Type B pancreatic cell (in vitro differentiated cells): ENCODE measurements at regions not wholly inside any gene's neighbourhood (a gene's known extent, or its start where the extent isn't known, plus 50 kb on each side); places are given as distances from the start of the nearest gene placed in this dataset.

Experiments used
- DNase-seq: peaks from one replicate; pipeline ENCODE4 v3.0.0; 2021; ENCODE audit warnings: mixed read lengths; ENCODE audit not compliant: unreplicated experiment; ENCODE audit errors: extremely low spot score
- H3K27ac Mint-ChIP-seq: 2 replicates; pipeline ENCODE4 v1.8.0; 2021; ENCODE audit warnings: mild to moderate bottlenecking, mixed read lengths
- H3K27me3 Mint-ChIP-seq: 2 replicates; pipeline ENCODE4 v1.8.0; 2021; ENCODE audit warnings: mixed read lengths
- H3K36me3 Mint-ChIP-seq: 2 replicates; pipeline ENCODE4 v1.8.0; 2021; ENCODE audit warnings: mixed read lengths
- H3K4me1 Mint-ChIP-seq: one replicate; pipeline ENCODE4 v1.8.0; 2021; ENCODE audit warnings: mixed read lengths; ENCODE audit not compliant: unreplicated experiment
- H3K4me3 Mint-ChIP-seq: 2 replicates; pipeline ENCODE4 v1.8.0; 2021; ENCODE audit warnings: mild to moderate bottlenecking, mixed read lengths
- H3K9me3 Mint-ChIP-seq: 2 replicates; pipeline ENCODE4 v1.8.0; 2021; ENCODE audit warnings: mixed read lengths
- TF ChIP-seq, protein P1 (sequence below): fragments of 200-600 bp; sonication (generic); conservative IDR thresholded peaks from 2 replicates; pipeline ENCODE4 v1.5.0; 2021; ENCODE audit warnings: antibody characterized with exemption, mild to moderate bottlenecking

- H3K4me3 Mint-ChIP-seq, result no peak overlapping the region
- peaks cover 3% of the 10 kb centered on the region for H3K4me1 Mint-ChIP-seq
- no peak for DNase-seq
- peaks cover 9% of the 10 kb centered on the region for H3K9me3 Mint-ChIP-seq
- H3K27me3 Mint-ChIP-seq, result peaks cover 7% of the 10 kb centered on the region
- no peaks in the 10 kb centered on the region for H3K36me3 Mint-ChIP-seq
- TF ChIP-seq, protein P1, sequence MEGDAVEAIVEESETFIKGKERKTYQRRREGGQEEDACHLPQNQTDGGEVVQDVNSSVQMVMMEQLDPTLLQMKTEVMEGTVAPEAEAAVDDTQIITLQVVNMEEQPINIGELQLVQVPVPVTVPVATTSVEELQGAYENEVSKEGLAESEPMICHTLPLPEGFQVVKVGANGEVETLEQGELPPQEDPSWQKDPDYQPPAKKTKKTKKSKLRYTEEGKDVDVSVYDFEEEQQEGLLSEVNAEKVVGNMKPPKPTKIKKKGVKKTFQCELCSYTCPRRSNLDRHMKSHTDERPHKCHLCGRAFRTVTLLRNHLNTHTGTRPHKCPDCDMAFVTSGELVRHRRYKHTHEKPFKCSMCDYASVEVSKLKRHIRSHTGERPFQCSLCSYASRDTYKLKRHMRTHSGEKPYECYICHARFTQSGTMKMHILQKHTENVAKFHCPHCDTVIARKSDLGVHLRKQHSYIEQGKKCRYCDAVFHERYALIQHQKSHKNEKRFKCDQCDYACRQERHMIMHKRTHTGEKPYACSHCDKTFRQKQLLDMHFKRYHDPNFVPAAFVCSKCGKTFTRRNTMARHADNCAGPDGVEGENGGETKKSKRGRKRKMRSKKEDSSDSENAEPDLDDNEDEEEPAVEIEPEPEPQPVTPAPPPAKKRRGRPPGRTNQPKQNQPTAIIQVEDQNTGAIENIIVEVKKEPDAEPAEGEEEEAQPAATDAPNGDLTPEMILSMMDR, result no peak
- H3K27ac Mint-ChIP-seq, result no peak overlapping the region
Observed at GRCh38 chr18:7317804-7318231, 86.9 kb downstream of the LRRC30 start.

DNA sequence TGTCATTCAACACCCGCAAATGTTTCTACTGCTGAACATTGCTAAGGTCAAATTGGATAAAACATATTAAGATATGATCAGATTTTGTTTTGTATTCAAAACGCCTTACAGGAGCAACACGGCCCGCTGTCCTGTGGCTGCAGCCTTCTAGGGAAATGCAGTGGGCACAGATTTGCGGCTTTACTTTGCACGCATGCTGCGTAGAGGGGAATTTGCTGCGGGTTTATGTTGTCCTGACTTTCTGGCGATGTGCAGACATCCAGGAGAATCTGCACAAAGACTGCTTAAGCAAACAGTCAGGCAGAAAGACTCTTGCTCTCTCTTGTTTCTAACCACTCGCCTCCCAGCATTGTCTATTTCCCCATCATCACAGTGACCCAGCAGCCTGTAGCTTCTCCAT, 88.3 kb downstream of the LRRC30 start:
- no peaks in the 10 kb centered on the region for H3K9me3 Mint-ChIP-seq
- no peaks in the 10 kb centered on the region for H3K36me3 Mint-ChIP-seq
- peaks cover 13% of the 10 kb centered on the region for H3K4me1 Mint-ChIP-seq
- peaks cover 7% of the 10 kb centered on the region for H3K27me3 Mint-ChIP-seq
- no peak for DNase-seq
- TF ChIP-seq, protein P1, result no peak
- no peak overlapping the region for H3K27ac Mint-ChIP-seq
- no peak overlapping the region for H3K4me3 Mint-ChIP-seq

DNA sequence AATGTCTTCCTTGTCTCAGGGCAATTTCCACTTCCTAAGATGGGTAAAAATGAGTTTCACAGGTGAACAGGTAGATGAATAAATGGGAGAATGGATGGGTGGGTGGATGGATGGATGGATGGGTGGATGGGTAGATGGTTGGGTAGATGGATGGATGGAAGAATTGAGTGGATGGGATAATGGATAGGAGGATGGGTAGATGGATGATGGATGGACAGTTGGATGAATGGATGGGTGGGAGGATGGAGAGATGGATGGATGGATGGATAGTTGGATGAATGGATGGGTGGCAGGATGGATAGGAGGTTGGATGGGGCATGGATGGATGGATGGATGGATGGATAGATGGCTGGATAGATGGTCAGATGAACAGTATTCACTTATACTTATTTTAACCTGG, 90.9 kb downstream of the LRRC30 start:
- no peak overlapping the region for H3K4me3 Mint-ChIP-seq
- peaks cover 13% of the 10 kb centered on the region for H3K4me1 Mint-ChIP-seq
- no peak overlapping the region for H3K27ac Mint-ChIP-seq
- no peak for DNase-seq
- H3K27me3 Mint-ChIP-seq, result peaks cover 7% of the 10 kb centered on the region
- no peaks in the 10 kb centered on the region for H3K36me3 Mint-ChIP-seq
- H3K9me3 Mint-ChIP-seq, result no peaks in the 10 kb centered on the region
- TF ChIP-seq, protein P1, result no peak

- no peak overlapping the region for H3K4me3 Mint-ChIP-seq
Observed at GRCh38 chr18:7322817-7323485, 92.1 kb downstream of the LRRC30 start.

GRCh38 chr18:7325126-7325430, 94.2 kb downstream of the LRRC30 start:
- no peak overlapping the region for H3K4me3 Mint-ChIP-seq
- H3K36me3 Mint-ChIP-seq, result no peaks in the 10 kb centered on the region
- no peak for DNase-seq
- H3K27ac Mint-ChIP-seq, result no peak overlapping the region
- H3K4me1 Mint-ChIP-seq, result peaks cover 29% of the 10 kb centered on the region
- no peaks in the 10 kb centered on the region for H3K9me3 Mint-ChIP-seq
- H3K27me3 Mint-ChIP-seq, result peaks cover 4% of the 10 kb centered on the region
- TF ChIP-seq, protein P1, result no peak

More at GRCh38 chr18:7322817-7323485, 92.1 kb downstream of the LRRC30 start:
- DNase-seq, result no peak
- Mint-ChIP-seq H3K9me3 (no peaks in the 10 kb centered on the region), H3K4me1 (peaks cover 13% of the 10 kb centered on the region), H3K27me3 (peaks cover 6% of the 10 kb centered on the region), H3K27ac (no peak overlapping the region), H3K36me3 (no peaks in the 10 kb centered on the region)
- TF ChIP-seq, protein P1, result no peak

GRCh38 chr18:7329016-7329415, 98.1 kb downstream of the LRRC30 start:
- H3K4me3 Mint-ChIP-seq, result no peak overlapping the region
- DNase-seq, result no peak
- H3K9me3 Mint-ChIP-seq, result no peaks in the 10 kb centered on the region
- TF ChIP-seq, protein P1, result no peak
- H3K27me3 Mint-ChIP-seq, result no peaks in the 10 kb centered on the region
- peaks cover 24% of the 10 kb centered on the region for H3K4me1 Mint-ChIP-seq
- H3K36me3 Mint-ChIP-seq, result no peaks in the 10 kb centered on the region
- H3K27ac Mint-ChIP-seq, result no peak overlapping the region
